IPS-15b (cell line): ENCODE measurements at regions not wholly inside any gene's neighbourhood (a gene's known extent, or its start where the extent isn't known, plus 50 kb on each side); places are given as distances from the start of the nearest gene placed in this dataset.

Experiments used
- H3K27me3 ChIP-seq: one replicate; pipeline ENCODE4 v1.6.1; 2013; ENCODE audit warnings: low read length; ENCODE audit not compliant: control insufficient read depth, insufficient read depth
- H3K36me3 ChIP-seq: one replicate; pipeline ENCODE4 v1.6.1; 2013; ENCODE audit warnings: low read length; ENCODE audit not compliant: control insufficient read depth, insufficient read depth
- H3K4me1 ChIP-seq: one replicate; pipeline ENCODE4 v1.6.1; 2013; ENCODE audit warnings: mild to moderate bottlenecking, low read length; ENCODE audit not compliant: control insufficient read depth, insufficient read depth
- H3K4me3 ChIP-seq: one replicate; pipeline ENCODE4 v1.5.1; 2013; ENCODE audit warnings: low read depth, low read length
- H3K9ac ChIP-seq: one replicate; pipeline ENCODE4 v1.6.1; 2013; ENCODE audit warnings: low read depth, mild to moderate bottlenecking, low read length
- H3K9me3 ChIP-seq: one replicate; pipeline ENCODE4 v1.6.1; 2013; ENCODE audit warnings: mild to moderate bottlenecking, low read length; ENCODE audit not compliant: control insufficient read depth, insufficient read depth

DNA sequence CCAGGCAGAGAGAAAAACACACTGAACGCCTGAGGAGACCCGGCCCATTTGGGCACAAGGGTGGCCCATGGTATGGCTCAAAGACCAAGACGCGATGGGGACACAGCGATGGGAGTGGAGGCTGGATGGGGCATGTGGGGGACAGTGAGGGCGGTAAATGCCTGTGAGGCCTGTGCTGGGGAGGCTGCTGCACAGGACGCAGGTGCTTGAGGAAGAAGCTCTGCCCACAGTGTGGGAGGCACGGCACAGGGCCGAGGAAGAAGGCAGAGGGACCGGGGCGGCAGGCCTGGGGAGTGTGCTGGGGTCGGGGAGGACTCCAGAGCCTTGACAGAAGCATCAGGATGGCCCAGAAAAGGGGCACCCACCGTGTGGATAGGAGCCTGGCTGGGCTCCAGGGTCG is 75.9 kb upstream of the WNT11 start:
- H3K4me1 ChIP-seq, result peaks cover 9% of the 10 kb centered on the region
- H3K9me3 ChIP-seq, result no peaks in the 10 kb centered on the region
- no peak overlapping the region for H3K9ac ChIP-seq
- peaks cover 4% of the 10 kb centered on the region for H3K27me3 ChIP-seq
- H3K4me3 ChIP-seq, result no peak overlapping the region
- no peaks in the 10 kb centered on the region for H3K36me3 ChIP-seq

DNA sequence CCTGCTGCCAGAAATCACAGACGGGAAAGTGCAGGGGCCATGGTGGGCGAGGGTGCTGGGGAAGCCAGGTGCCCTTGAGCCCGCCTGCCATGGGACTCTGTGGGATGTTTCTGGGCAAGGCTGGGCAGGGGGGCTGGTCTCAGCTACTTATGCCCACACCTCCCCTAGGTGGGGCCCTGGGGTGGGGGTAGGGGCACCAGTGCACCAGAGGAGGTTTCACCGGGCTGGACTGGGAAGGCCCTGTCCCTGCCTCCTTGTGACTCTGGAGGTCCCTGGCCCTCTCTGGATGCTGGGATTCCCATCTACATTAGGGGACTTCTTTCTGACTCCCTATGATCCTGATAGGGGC is 75.2 kb upstream of the WNT11 start:
- Histone ChIP-seq H3K27me3 (peaks cover 4% of the 10 kb centered on the region), H3K4me1 (peaks cover 9% of the 10 kb centered on the region), H3K9me3 (no peaks in the 10 kb centered on the region), H3K4me3 (no peak overlapping the region), H3K36me3 (no peaks in the 10 kb centered on the region), H3K9ac (no peak overlapping the region)

DNA sequence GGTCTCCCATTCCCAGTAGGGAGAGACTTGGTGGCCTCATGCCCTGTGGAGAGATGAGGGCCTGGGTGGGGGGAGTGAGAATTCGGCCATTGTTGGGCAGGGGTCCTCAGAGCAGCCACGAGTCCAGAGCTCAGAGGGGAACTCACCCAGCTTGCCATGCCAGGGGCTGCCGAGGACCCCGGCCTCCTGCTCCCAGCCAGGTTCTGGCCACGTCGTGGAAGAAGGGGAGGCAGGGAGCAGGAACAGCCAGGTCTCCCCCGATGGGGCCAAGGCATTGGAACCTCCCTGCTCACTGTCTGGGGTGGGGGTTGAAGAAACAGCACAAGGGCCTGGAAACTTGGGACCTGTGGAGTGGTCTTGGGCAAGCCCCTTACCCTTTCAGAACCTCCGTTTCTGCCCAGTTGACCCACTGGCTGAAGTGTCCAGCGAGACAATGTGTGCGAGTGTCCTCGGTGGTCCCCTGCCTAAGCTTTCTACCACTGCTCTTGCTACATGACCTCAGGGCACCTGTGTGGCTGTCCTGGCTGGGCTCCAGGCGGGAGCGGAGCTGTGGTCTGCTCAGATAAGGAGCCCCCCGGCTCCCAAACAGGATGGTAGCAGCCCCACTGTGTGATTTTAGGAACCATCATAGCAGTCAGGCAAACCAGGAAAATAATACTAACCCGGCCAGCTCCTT is 74.7 kb upstream of the WNT11 start:
- Histone ChIP-seq H3K4me3 (no peak overlapping the region), H3K9ac (no peak overlapping the region), H3K36me3 (no peaks in the 10 kb centered on the region), H3K27me3 (peaks cover 4% of the 10 kb centered on the region), H3K4me1 (peaks cover 9% of the 10 kb centered on the region), H3K9me3 (no peaks in the 10 kb centered on the region)

DNA sequence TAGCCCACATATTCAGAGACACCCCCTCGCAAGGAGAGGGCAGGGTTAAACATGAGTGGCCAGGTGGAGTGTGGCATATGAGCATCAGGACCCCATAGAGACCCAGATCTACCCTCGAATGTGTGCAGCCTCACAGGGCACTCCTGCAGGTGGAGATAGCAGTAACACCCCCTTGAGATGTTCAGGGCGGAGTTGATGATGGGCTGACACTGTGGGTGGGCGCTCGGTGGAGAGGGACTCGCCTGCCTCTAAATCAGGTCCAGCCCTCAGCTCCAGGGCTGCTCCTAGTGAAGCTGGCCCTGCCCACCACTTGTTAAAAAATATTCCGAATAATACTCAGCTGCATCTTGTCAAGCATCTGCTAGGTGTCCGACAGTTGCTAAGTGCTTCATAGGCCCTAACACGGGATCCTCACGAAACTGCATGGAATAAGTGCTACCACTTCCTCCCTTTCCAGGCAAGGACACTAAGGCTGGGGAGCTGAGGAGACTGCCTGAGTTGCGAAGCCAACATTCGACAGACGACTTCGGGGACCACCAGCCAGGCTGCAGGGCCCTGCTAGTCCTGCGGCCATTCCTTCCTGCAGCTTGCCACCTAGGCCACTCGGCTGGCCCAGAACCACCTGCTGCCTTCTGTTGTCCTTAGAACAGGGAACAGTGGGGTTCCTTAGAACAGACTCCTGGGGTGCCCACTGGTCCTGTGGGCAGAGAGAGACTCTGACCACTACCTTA is 74.0 kb upstream of the WNT11 start:
- Histone ChIP-seq H3K9me3 (no peaks in the 10 kb centered on the region), H3K4me1 (peaks cover 9% of the 10 kb centered on the region), H3K27me3 (peaks cover 4% of the 10 kb centered on the region)

DNA sequence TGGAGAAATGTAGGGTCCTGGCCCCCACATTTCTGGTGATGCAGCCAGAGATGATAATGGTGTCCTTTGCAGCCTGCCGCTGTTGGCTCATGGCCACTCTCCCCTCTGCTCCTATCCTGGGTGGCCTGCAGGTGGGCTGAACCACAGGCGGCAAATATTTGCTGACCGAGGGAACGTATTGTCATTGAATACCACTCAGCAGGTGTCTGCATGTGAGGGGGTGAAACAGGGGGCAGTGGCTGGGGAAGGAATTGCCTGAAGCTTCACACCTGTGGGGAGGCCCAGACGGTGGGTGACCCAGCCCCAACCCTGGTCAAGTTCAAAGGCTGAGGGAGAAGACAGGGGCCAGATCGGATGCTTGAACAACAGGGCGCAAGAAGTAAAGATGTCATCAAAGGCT is 73.3 kb upstream of the WNT11 start:
- Histone ChIP-seq H3K27me3 (peaks cover 2% of the 10 kb centered on the region), H3K9ac (no peak overlapping the region), H3K36me3 (no peaks in the 10 kb centered on the region), H3K4me1 (peaks cover 9% of the 10 kb centered on the region), H3K9me3 (no peaks in the 10 kb centered on the region), H3K4me3 (no peak overlapping the region)

More for the DNA sequence above, 74.0 kb upstream of the WNT11 start:
- H3K36me3 ChIP-seq, result no peaks in the 10 kb centered on the region
- no peak overlapping the region for H3K9ac ChIP-seq
- H3K4me3 ChIP-seq, result no peak overlapping the region

DNA sequence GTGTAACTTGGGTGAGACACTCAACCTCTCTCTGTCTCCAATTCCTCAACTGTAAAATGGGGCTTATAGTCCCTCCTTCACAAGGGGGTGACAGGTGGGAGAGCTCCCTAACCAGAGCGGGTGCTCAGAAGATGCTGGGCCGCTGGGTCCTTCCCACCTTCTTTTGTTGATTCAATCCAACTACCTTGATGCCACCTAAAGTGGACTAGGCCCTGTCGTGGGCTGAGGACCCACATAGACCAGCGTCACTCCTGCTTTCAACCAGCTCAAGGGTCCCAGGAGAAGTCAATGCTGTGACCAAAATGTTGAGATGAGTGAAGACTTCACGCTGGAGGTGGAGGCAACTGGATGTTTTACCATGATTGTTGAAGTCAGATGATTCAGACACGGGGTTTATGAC is 72.7 kb upstream of the WNT11 start:
- peaks cover 9% of the 10 kb centered on the region for H3K4me1 ChIP-seq
- H3K4me3 ChIP-seq, result no peak overlapping the region
- peaks cover 2% of the 10 kb centered on the region for H3K27me3 ChIP-seq
- no peaks in the 10 kb centered on the region for H3K9me3 ChIP-seq
- no peak overlapping the region for H3K9ac ChIP-seq
- no peaks in the 10 kb centered on the region for H3K36me3 ChIP-seq

DNA sequence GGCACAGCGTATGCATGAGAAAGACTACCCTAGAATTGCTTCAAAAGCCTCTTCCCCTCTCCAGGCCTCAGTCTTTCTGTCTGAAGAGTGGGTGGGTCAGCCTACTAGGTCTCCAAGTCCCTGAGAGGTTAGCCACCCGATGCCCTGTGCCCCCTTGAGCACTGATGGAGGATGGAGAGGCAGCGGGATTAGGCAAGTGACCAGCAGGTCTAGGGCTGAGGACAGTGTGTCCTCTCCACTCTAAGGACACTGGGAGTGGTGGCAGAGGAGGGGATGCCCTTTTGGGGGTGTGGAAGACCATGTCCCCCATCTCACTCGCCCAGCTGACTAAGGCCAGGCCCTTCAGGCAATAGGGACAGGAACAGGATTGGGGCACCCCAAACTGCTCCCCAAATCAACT is 72.2 kb upstream of the WNT11 start:
- H3K36me3 ChIP-seq, result no peaks in the 10 kb centered on the region
- no peaks in the 10 kb centered on the region for H3K9me3 ChIP-seq
- peak overlapping the region; percentile 47 for H3K9ac ChIP-seq
- H3K4me3 ChIP-seq, result no peak overlapping the region
- H3K4me1 ChIP-seq, result peaks cover 9% of the 10 kb centered on the region
- peaks cover 2% of the 10 kb centered on the region for H3K27me3 ChIP-seq

DNA sequence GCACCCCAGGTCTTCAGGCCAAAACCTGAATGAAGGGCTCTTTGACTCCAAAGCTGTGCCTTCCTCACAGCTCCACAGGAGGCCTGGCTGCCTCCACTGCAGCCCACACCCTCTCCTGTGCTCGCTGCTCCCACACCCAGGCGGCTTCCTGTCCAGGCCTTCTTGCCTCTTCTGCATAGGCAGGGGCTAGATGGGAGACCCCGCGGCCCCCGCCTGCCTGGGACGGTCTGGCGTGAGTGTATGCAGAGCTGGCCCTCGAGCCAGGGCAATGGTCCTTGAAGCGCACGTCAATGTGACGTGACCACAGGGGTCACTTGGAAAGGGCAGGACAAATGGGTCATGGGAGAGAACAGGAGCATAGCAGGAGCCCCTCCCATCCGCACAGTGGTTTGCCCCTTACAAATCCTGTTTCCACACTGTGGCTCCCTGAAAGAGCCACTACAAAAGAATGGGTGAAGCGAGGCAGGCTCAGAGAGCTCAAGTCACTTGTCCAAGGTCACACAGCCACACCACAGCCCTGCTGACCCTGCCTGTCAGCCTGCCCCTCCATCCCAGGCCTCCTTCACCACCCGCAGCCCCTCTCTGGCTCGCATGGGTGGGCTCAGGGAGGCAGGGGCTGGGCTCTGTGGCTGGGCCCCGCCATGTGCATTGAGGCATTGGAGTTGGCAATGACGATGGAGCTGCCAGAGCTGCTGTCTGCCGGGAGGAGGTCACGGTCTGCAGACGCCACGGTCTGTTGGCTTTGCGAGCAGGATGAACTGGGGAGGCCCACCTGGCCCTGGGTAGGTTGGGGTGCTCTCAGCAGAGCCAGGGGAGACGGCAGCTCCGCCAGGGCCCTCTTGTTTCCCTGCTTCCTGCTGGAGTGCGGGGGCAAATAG is 71.2 kb upstream of the WNT11 start:
- H3K36me3 ChIP-seq, result no peaks in the 10 kb centered on the region
- H3K4me3 ChIP-seq, result no peak overlapping the region
- peaks cover 2% of the 10 kb centered on the region for H3K27me3 ChIP-seq
- H3K9me3 ChIP-seq, result no peaks in the 10 kb centered on the region
- H3K9ac ChIP-seq, result no peak overlapping the region
- peaks cover 9% of the 10 kb centered on the region for H3K4me1 ChIP-seq

DNA sequence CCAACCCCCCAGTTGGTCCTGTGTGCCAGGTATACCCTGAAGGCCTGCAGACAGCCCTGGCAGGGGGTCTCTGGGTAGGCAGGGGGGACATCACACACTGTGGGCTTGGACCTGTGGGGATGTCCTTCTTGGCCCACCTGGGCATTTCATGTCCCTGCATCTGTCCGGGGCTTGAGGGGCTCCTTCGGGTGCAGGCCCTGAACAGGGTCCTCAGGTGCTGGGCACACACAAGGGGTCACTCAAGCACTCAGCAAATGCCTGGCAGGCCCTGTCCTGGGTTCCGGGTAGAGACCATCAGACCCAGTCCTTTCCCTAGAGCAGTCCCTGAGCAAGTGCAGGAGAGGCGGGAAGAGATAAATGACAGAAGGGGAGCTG is 70.5 kb upstream of the WNT11 start:
- H3K4me3 ChIP-seq, result no peak overlapping the region
- H3K36me3 ChIP-seq, result no peaks in the 10 kb centered on the region
- H3K4me1 ChIP-seq, result peaks cover 9% of the 10 kb centered on the region
- H3K9ac ChIP-seq, result no peak overlapping the region
- peaks cover 2% of the 10 kb centered on the region for H3K27me3 ChIP-seq
- H3K9me3 ChIP-seq, result no peaks in the 10 kb centered on the region

DNA sequence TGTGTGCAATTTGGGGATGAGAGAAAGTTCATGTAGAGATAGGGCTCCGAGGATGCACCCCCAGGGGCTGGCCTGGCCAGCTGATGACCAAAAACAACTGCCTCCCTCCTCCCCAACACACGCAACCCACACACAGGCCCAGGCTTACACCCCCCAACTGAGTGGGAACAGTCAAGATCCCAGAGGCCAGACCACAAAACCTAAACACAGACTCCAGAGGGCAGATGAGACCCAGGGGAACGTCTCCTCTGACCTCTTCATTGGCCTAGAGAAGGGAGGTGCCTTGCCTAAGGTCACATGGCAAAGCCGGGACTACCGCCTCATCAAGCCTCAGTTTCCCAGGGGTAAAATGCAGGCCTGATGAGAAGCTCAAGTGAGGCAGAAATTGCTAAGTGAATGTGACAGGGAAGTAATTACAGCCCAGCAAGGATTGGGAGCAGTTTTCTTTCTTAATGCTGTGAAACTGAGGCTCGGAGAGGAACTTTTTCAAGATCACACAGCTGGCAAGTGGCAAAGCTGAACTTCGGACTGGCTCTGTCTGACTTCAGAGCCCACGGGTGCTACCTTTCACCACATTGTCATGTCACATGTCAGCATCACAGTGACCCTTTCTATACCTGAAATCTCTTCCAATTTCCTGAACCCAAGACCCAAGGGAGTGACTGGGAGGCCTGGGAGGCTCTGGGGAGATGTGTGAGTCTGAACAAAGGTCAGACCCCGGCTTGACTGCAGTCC is 69.9 kb upstream of the WNT11 start:
- peaks cover 1% of the 10 kb centered on the region for H3K27me3 ChIP-seq
- H3K4me1 ChIP-seq, result peaks cover 9% of the 10 kb centered on the region

DNA sequence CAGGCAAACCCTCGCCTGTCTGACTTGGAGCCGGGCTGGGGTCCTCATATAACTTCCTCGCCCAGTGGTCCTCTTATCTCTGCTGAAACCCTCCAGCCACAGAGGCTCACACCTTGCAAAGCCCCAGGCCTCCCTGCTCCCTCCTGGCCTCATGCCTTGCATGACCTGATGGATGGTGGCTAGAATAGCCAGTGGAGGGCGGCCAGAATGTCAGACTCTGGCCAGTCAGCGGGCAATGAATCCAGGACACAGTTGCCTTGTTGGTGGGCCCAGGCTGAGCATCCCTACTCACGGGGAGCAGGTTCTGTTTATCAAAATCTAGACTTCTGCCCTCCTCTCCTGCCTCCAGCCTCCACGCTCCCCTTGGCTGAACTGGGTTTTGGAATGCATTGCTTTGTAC is 69.1 kb upstream of the WNT11 start:
- Histone ChIP-seq H3K4me1 (peaks cover 9% of the 10 kb centered on the region), H3K9me3 (no peaks in the 10 kb centered on the region)

More for the DNA sequence above, 69.9 kb upstream of the WNT11 start:
- no peak overlapping the region for H3K9ac ChIP-seq
- no peak overlapping the region for H3K4me3 ChIP-seq
- H3K36me3 ChIP-seq, result no peaks in the 10 kb centered on the region
- H3K9me3 ChIP-seq, result no peaks in the 10 kb centered on the region

More for the DNA sequence above, 69.1 kb upstream of the WNT11 start:
- H3K9ac ChIP-seq, result no peak overlapping the region
- no peaks in the 10 kb centered on the region for H3K36me3 ChIP-seq
- H3K4me3 ChIP-seq, result no peak overlapping the region
- no peaks in the 10 kb centered on the region for H3K27me3 ChIP-seq
